ENCODE measurements at regions not wholly inside any gene's neighbourhood (a gene's known extent, or its start where the extent isn't known, plus 50 kb on each side); places are given as distances from the start of the nearest gene placed in this dataset.

DNA sequence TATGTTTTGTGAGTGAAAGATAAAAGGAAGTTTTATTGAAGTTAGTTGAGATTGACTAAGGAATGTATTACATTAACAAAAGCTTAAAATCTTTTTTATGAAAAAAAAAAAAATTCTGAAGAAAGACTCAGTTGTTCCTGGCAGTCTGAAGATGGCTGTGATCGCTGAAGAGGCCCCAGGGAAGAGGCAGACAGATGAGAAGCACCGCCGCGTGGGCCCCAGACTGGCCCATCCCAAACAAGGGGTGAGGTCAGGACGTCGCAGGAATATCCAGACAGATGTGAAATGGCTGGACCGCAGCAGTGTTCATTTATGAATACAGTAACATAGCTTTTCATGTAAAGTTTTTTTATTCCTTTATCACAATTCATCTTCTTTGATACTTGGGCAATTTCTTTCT is 194.2 kb downstream of the TBXT start:
- Histone ChIP-seq H3K4me1 (ENCODE audit: insufficient read depth, low read length) (no peaks in the 10 kb centered on the region), H3K79me2 (ENCODE audit: insufficient read depth, low read length) (no peaks in the 10 kb centered on the region), H3K4me3 (replicated peaks in 1 of 3; ENCODE audit: insufficient read depth in 1 of 3, low read depth in 2 of 3, low read length in 3 of 3) (no peak overlapping the region), H3K4me2 (ENCODE audit: low read depth, low read length) (no peak overlapping the region), H3K36me3 (replicated peaks in 1 of 2; ENCODE audit: control insufficient read depth in 1 of 2, insufficient read depth in 2 of 2, low read length in 2 of 2) (no peaks in the 10 kb centered on the region), H3K9ac (ENCODE audit: insufficient read depth, low read depth, low read length) (no peak overlapping the region), H3K9me3 (ENCODE audit: low read length) (no peaks in the 10 kb centered on the region), H3K27me3 (ENCODE audit: control insufficient read depth in 1 of 2, insufficient read depth in 2 of 2, low read length in 2 of 2) (peaks cover 0 to 14% of the 10 kb centered on the region in 2 experiments; a peak in 4 of 5 replicates), H3K27ac (ENCODE audit: extremely low read length, insufficient read depth, low read length) (no peak overlapping the region), H4K20me1 (ENCODE audit: insufficient read depth, low read length) (no peaks in the 10 kb centered on the region), H2AFZ (ENCODE audit: low read length) (no peak overlapping the region)
- no peak for DNase-seq (ENCODE audit: low spot score)
- in situ Hi-C loops (cut with HindIII; ENCODE audit: extremely low pct_ligation_motif_present, low pct_unique_long_range_greater_than_20kb) (no loop called here), intact Hi-C loops (cut with micrococcal nuclease; ENCODE audit: unreplicated experiment) (no loop called here)
- ChIA-PET CTCF (ENCODE audit: low intra/inter-chr PET ratio, low total read pairs) (no interaction called here), POLR2A (no interaction called here)
- FAIRE-seq: no peak
- TF ChIP-seq SAP130 (CRISPR knock-in tag; IDR thresholded peaks at IDR 0.05; ENCODE audit: low read depth) (no peak), HOXA5 (CRISPR knock-in tag; IDR thresholded peaks at IDR 0.05) (no peak), GPN1 (CRISPR knock-in tag; IDR thresholded peaks at IDR 0.05; ENCODE audit: borderline replicate concordance) (no peak), THAP11 (CRISPR knock-in tag; IDR thresholded peaks at IDR 0.05) (no peak), ZFP37 (CRISPR knock-in tag; IDR thresholded peaks at IDR 0.05; ENCODE audit: borderline replicate concordance) (no peak), BCL6 (CRISPR knock-in tag; IDR thresholded peaks at IDR 0.05) (no peak)
- TF ChIP-seq, protein P1, sequence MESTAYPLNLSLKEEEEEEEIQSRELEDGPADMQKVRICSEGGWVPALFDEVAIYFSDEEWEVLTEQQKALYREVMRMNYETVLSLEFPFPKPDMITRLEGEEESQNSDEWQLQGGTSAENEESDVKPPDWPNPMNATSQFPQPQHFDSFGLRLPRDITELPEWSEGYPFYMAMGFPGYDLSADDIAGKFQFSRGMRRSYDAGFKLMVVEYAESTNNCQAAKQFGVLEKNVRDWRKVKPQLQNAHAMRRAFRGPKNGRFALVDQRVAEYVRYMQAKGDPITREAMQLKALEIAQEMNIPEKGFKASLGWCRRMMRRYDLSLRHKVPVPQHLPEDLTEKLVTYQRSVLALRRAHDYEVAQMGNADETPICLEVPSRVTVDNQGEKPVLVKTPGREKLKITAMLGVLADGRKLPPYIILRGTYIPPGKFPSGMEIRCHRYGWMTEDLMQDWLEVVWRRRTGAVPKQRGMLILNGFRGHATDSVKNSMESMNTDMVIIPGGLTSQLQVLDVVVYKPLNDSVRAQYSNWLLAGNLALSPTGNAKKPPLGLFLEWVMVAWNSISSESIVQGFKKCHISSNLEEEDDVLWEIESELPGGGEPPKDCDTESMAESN (CRISPR knock-in tag; conservative IDR thresholded peaks at IDR 0.05): no peak
- TF ChIP-seq, protein P2, sequence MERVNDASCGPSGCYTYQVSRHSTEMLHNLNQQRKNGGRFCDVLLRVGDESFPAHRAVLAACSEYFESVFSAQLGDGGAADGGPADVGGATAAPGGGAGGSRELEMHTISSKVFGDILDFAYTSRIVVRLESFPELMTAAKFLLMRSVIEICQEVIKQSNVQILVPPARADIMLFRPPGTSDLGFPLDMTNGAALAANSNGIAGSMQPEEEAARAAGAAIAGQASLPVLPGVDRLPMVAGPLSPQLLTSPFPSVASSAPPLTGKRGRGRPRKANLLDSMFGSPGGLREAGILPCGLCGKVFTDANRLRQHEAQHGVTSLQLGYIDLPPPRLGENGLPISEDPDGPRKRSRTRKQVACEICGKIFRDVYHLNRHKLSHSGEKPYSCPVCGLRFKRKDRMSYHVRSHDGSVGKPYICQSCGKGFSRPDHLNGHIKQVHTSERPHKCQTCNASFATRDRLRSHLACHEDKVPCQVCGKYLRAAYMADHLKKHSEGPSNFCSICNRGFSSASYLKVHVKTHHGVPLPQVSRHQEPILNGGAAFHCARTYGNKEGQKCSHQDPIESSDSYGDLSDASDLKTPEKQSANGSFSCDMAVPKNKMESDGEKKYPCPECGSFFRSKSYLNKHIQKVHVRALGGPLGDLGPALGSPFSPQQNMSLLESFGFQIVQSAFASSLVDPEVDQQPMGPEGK (CRISPR knock-in tag; IDR thresholded peaks at IDR 0.05): no peak
- ATAC-seq: no peak
- BruUV-seq (replicated peaks): no TSS peak
- 26% methylated on average over 7 of the region's 7 CpGs for WGBS (ENCODE audit: low lambda C conversion rate)
